ENCODE measurements at regions not wholly inside any gene's neighbourhood (a gene's known extent, or its start where the extent isn't known, plus 50 kb on each side); places are given as distances from the start of the nearest gene placed in this dataset.

- TF ChIP-seq MLX (CRISPR knock-in tag; IDR thresholded peaks at IDR 0.05) (no peak), AFF4 (CRISPR knock-in tag; IDR thresholded peaks at IDR 0.05; ENCODE audit: borderline replicate concordance) (no peak), FOXJ3 (CRISPR knock-in tag; IDR thresholded peaks at IDR 0.05; ENCODE audit: borderline replicate concordance) (no peak), NR1H2 (CRISPR knock-in tag; IDR thresholded peaks at IDR 0.05) (no peak), CTCF (IDR thresholded peaks at IDR 0.05) (no peak), RELA (CRISPR knock-in tag; IDR thresholded peaks at IDR 0.05; ENCODE audit: borderline replicate concordance) (no peak), SP1 (CRISPR knock-in tag; conservative IDR thresholded peaks at IDR 0.05) (no peak)
Observed at GRCh38 chr2:5932556-5933469, 240.6 kb downstream of the SOX11 start.

Measured in WTC11 (cell line).